ENCODE measurements at regions not wholly inside any gene's neighbourhood (a gene's known extent, or its start where the extent isn't known, plus 50 kb on each side); places are given as distances from the start of the nearest gene placed in this dataset.
A peak's percentile ranks its signal among the peaks of the same experiment; 100 is the strongest.

DNA sequence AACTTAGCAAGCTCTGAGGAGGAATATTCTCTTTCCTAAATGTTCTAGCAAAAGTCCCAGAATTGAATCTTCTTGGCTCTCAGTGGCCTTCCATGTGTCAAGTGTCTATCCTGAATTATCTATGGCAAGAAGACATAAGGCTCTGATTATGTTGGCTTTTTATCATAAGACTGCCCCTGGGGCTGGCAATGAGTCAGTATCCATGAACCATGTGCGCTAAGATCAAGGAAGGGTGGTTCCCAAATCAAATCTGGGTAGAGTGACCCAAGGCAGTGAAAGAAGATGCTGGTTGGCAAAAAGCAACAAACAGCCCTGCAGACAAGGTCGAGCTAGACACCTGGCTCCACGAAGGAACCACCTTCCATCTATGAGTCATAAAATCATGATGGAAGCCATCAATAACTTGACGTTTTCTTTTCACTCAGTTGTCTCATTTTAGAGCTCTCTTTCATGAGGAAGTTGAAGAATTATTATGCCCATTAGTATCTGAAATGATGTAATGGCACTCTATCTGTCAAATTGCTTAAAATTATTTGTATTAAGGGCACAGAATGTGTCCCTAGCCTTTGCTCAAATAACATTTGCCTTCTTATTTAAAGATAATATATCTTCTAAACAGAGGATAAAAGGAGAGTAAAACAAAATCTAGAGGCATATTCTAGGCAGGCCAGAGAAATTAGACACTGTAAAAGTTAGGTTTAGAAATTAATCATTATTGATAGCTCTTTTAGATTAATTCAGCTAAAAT is 657.7 kb upstream of the GOT2 start:
- no peak for DNase-seq

DNA sequence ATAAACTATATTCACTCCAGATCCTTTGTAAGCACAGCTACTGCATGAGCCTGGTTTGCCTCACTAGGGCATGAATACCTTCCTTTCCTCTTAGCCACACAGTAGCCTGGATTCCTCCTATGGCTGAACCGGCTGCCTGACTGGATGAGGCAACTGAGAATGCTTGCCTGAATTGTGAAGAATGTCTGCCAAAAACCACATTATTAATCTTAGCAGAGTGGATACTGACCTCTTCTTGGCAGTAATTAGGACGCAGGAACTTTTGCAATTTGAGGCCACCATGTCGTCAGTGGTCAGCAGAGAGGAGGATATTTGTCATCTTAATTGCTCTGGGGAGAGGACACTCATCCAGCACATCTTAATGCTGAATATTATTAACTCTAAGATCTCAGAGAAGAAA is 651.8 kb upstream of the GOT2 start:
- no peak for DNase-seq

More for the DNA sequence above, 657.7 kb upstream of the GOT2 start:
- TF ChIP-seq POLR2A (IDR thresholded peaks at IDR 0.05; ENCODE audit: low read length) (no peak), GATA1 (IDR thresholded peaks at IDR 0.05; ENCODE audit: low read depth, low read length) (no peak)

DNA sequence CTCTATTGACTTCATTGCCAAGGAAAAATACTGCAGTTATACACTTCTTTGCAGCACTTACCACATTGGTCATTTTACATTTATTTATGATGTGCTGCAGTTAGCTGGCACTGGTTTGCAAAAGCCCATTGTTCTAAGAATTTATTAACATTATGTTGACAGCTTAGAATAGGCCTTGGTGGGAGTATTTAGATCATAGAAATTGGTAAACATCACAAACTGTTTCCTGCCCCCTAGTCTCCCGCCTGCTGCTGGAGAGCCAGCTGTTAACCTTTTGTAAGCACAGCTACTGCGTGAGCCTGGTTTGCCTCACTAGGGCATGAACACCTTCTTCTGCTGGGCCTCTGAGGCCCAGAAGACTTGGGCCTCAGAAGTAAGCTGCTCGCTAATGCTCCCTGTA is 651.4 kb upstream of the GOT2 start:
- DNase-seq, result no peak
- no peak for TF ChIP-seq POLR2A (IDR thresholded peaks at IDR 0.05; ENCODE audit: low read length)
- TF ChIP-seq GATA1 (IDR thresholded peaks at IDR 0.05; ENCODE audit: low read depth, low read length), result no peak

More for the DNA sequence above, 651.8 kb upstream of the GOT2 start:
- TF ChIP-seq GATA1 (IDR thresholded peaks at IDR 0.05; ENCODE audit: low read depth, low read length) (no peak), POLR2A (IDR thresholded peaks at IDR 0.05; ENCODE audit: low read length) (no peak)

DNA sequence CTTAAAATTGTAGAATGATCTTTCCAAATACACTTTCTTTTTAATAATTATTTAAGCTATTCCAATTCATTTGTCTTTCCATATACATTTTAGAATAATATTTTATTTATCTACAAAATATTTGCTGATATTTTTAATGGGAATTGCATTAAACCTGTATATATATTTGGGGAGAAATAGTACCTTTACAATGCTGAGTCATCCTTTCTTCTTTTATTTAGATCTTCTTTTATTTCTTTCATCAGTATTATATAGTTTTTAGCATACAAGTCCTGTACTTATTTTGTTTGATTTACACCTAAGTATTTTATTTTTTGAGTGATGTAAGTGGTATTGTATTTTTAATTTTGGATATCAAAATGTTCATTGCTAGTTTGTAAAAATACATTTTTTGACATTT is 639.5 kb upstream of the GOT2 start:
- TF ChIP-seq POLR2A (IDR thresholded peaks at IDR 0.05; ENCODE audit: low read length), result no peak
- no peak for TF ChIP-seq GATA1 (IDR thresholded peaks at IDR 0.05; ENCODE audit: low read depth, low read length)
- no peak for DNase-seq

DNA sequence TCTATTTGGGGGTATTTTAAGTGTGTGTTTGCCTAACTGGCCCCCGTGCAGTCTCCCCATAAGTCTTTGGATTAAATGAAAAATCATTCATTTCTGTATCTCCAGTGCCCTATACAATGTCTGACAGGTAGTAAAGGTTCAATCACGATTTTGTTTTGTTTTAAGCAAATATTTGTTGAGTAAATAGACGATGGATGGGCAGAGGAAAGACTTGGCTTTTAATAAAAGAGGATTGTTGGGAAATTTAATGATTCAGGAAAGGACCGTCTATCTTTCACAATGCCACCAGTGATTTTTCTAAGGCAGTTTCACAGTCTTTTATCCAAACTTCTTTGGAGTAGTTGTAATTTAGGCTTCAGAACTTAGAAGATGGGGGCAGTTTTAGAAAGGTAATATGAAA is 636.6 kb upstream of the GOT2 start:
- no peak for DNase-seq
- no peak for TF ChIP-seq GATA1 (IDR thresholded peaks at IDR 0.05; ENCODE audit: low read depth, low read length)
- no peak for TF ChIP-seq POLR2A (IDR thresholded peaks at IDR 0.05; ENCODE audit: low read length)

DNA sequence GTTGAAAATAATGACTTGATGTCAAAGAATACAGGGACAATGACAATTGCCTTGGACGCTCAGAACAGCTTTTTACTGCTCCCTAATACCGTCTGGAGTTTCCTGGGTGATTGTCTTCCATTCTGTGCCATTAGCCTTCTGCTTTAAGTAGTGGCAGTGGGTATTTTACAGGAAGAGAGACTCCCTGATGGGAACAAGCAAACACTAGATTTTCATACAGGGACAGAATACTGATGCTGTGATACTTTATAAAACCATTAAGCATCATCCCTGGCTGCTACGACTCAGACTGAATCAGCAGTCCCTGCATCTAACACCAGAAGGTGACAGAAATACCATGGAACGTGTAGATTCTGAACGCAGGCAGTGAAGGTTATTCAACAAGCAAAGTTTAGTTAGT is 635.4 kb upstream of the GOT2 start:
- no peak for DNase-seq
- TF ChIP-seq GATA1 (IDR thresholded peaks at IDR 0.05; ENCODE audit: low read depth, low read length) (no peak), POLR2A (IDR thresholded peaks at IDR 0.05; ENCODE audit: low read length) (no peak)

DNA sequence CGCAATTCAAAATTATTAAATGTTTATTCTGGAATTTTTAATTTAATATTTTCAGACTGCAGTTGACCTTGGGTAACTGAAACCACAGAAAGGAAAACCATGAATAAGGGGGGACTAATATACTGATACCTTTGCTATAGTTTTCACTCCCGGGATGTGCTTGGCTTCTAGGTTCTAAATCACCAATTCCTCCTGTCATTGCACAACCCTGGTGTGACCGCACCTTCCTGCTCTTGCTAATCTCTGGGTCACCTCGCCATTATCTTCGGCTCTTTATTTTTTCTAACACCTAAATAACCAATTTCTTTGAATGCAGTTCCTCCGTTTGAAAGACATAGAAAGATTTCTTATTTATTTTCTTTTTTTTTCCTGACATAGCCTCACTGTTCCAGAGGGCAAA is 634.5 kb upstream of the GOT2 start:
- TF ChIP-seq GATA1 (IDR thresholded peaks at IDR 0.05; ENCODE audit: low read depth, low read length) (no peak), POLR2A (IDR thresholded peaks at IDR 0.05; ENCODE audit: low read length) (no peak)
- no peak for DNase-seq

DNA sequence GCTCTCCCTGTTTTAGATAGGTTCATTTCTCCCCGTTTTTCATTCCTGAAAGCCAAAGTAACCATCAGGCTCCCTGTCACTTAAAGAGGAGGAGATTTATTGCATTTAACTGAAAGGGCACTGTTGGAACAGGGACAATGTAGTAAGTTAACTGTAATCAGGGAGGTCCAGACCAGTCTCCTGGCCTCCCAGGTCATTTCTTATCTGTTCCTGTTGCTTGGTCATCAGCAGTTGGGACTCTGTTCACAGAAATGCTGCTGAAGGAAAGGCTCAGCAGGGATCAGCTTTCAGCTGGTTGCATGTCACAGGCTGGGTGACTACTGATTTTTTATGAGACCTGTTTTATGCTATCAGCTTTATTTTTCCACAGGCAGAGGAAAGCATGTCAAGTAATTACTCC is 622.6 kb upstream of the GOT2 start:
- TF ChIP-seq POLR2A (IDR thresholded peaks at IDR 0.05; ENCODE audit: low read length) (no peak), GATA1 (IDR thresholded peaks at IDR 0.05; ENCODE audit: low read depth, low read length) (no peak)
- DNase-seq, result peak; percentile 8 to 12

DNA sequence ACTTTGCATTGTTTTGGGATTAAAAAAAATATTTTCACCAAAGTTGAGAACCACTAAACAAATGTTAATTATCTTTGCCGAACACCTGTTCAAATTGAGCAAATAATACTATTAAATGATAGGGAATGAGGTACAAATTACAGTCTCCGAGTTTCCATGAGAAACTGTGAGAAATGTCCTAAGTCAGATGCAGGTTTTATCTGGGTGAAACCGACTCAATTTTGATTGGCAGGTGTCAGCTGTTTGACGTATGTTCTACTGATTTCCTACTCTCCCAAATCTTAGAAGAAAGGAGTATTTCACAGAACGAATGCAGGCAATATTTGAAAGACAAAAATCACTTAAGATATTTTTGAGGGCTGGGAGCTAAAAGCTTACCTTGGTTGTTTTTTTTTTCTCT is 622.0 kb upstream of the GOT2 start:
- DNase-seq, result no peak
- TF ChIP-seq GATA1 (IDR thresholded peaks at IDR 0.05; ENCODE audit: low read depth, low read length) (no peak), POLR2A (IDR thresholded peaks at IDR 0.05; ENCODE audit: low read length) (no peak)

DNA sequence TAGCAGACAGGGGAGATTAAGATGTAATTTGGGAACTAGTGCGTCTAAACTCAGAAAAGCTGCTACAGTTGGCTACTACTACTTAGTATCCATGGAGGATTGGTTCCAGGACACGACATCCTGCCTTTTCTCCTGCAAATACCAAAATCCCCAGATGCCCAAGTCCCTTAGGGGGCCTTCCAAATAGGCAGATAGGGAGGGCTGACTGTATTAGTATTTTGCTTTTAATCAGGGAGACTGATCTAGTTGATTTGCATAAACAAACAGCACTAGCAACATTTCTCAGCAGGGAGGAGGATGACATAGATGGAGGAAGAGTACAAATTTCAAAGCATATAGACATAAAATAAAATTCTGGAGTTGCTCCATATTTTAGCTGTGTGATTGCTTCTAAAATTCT is 621.6 kb upstream of the GOT2 start:
- no peak for DNase-seq
- TF ChIP-seq GATA1 (IDR thresholded peaks at IDR 0.05; ENCODE audit: low read depth, low read length), result no peak
- no peak for TF ChIP-seq POLR2A (IDR thresholded peaks at IDR 0.05; ENCODE audit: low read length)

DNA sequence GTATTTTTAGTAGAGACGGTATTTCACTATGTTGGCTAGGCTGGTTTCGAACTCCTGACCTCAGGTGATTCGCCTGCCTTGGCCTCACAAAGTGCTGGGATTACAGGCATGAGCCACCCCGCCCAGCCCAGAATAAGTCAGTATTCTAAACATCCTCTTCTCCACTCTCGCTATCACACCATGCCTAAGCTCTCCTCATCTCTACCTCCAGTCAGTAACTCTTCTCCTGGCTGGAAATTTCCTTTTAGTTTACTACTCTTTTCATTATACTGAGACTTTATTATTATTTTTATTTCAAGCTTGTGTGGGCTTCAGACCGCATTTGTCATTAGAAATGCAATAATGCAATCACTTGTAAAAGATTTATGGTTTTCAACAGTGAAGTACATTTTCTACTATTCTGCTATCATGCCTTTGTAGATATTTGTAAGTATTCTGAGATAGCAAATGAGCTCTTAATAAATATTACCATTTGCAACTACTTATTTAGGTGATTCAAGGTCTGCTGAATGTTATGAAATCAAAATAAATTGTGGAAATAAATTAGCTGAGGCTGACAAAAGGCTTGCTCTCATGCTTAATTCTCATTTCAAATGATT is 617.3 kb upstream of the GOT2 start:
- TF ChIP-seq POLR2A (IDR thresholded peaks at IDR 0.05; ENCODE audit: low read length) (no peak), GATA1 (IDR thresholded peaks at IDR 0.05; ENCODE audit: low read depth, low read length) (no peak)
- DNase-seq, result no peak

DNA sequence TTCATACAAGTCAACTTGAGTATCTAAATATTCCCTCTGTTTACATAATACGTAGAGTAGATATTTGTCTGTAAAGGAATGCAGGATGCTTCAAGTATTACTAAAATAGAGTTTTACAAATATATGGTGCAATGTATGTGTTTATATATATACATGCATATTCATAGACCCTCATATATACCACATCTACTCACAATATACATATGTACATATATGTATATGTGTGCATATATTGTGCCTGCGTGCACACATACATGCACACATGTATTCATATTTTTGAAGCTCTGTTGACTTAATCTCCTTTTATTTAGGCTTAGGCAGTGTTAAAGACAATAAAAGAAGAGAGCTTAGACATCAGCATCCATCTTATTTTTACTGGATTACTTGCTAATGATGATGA is 616.6 kb upstream of the GOT2 start:
- no peak for DNase-seq
- TF ChIP-seq GATA1 (IDR thresholded peaks at IDR 0.05; ENCODE audit: low read depth, low read length), result no peak
- TF ChIP-seq POLR2A (IDR thresholded peaks at IDR 0.05; ENCODE audit: low read length), result no peak

DNA sequence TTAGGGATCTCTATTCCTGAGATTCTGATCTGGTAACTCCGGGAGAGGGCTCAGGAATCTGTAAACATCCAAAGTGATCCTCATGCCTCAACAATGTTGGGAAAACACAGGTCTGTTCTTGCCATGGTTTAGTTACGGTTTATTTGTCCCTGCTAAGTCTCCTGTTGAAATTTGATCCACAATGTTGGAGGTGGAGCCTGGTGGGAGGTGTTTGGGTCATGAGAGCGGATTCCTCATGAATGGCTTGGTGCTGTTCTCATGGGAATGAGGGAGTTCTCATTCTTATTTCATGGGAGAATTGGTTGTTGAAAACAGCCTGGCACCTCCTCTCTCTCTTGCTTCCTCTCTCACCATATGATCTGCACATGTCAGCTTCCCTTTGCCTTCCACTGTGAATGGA is 608.6 kb upstream of the GOT2 start:
- TF ChIP-seq POLR2A (IDR thresholded peaks at IDR 0.05; ENCODE audit: low read length) (no peak), GATA1 (IDR thresholded peaks at IDR 0.05; ENCODE audit: low read depth, low read length) (no peak)
- no peak for DNase-seq

DNA sequence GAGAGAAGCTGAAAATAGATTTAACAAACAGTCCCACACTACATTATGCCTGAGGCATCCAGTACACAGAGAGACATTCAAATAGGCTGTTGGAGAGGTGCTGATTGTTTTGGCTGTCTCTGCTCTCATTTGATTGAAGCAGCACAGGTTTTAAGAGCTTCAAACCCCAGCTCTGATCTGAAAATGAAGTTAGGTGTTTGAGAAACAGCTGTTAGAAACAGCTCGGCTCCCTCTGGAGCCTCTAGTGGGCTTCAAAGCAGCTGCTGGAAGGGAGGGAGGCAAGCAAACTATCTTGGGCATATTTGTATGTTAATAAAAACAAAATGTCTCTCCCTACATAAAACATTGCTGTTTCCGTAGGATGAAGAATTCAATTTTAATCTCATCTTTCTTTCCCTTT is 607.3 kb upstream of the GOT2 start:
- no peak for TF ChIP-seq GATA1 (IDR thresholded peaks at IDR 0.05; ENCODE audit: low read depth, low read length)
- no peak for TF ChIP-seq POLR2A (IDR thresholded peaks at IDR 0.05; ENCODE audit: low read length)
- no peak for DNase-seq

DNA sequence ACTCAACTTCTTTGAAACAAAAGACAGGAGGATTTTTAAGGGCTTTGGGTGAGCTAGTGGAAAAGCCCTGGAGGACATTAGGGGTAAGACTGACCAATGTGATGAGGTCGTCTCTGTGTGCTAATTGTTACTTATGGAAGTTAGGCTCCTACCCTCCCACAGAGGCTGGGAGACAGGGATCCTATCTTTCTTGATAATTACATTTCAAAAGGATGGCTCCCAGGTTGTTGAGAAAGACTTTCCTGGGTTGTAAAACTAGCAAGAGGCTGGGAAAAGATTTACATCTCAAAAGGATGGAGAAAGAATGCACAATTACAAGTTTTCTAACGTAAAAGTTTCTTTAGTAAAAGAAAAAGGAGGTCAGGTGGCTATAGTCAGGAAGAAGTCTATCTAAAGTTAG is 605.8 kb upstream of the GOT2 start:
- TF ChIP-seq POLR2A (IDR thresholded peaks at IDR 0.05; ENCODE audit: low read length), result no peak
- TF ChIP-seq GATA1 (IDR thresholded peaks at IDR 0.05; ENCODE audit: low read depth, low read length), result no peak
- DNase-seq, result no peak
